ENCODE measurements at regions not wholly inside any gene's neighbourhood (a gene's known extent, or its start where the extent isn't known, plus 50 kb on each side); places are given as distances from the start of the nearest gene placed in this dataset.
"Not testable (repeated sequence)": the region's sequence is repeated elsewhere in the genome, so short reads cannot be mapped to it uniquely, and the experiment has no call there.

DNA sequence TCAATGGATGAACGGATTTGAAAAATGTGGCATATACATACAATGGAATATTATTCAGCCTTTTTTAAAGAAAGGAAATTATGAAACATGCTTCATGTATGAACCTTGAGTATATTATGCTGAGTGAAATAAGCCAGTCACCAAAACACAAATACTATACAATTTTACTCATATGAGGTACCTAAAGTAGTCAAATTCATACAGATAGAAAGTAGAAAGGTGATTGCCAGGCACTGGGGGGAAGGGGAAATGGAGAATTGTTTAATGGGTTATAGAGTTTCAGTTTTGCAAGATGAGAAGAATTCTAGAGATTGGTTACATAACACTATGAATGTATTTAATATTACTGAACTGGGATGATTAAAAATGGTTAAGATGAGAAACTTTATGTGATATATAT lies 171.4 kb downstream of the TMTC3 start:
- DNase-seq = peak; percentile 17

DNA sequence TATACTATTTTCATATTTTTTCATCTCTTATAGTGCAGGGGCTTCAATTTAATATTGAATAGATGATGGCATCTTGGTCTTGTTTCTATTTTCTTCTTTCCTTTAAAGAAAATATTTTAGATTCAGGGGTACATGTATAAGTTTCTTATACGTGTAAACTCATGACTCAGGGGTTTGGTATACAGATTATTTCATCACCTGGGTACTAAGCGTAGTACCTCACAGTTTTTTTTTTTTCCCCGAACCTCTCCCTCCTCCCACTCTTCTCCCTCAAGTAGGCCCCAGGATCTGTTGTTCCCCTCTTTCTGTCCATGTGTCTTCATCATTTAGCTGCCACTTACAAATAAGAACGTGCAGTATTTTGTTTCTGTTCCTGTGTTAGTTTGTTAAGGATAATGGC lies 172.6 kb downstream of the TMTC3 start:
- no peak for DNase-seq

DNA sequence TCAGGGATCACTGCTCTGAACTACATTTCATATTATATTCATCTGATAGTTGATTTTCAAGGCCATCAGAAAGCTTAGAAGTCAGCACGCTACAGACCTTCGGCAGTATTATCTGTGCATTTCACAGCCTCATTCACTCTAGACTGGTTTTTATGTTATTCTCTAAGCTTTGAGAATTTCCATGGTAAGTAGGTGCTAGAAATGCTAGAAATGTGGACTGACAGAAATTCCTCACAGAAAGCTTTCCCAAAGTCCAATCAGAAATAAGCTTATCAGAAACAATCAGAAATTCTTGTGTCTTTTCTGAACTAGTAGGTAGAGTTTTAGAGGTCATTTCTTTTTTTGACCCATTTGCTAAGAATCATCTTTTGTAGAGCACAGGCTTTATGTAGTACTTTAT lies 176.6 kb downstream of the TMTC3 start:
- DNase-seq = no peak

DNA sequence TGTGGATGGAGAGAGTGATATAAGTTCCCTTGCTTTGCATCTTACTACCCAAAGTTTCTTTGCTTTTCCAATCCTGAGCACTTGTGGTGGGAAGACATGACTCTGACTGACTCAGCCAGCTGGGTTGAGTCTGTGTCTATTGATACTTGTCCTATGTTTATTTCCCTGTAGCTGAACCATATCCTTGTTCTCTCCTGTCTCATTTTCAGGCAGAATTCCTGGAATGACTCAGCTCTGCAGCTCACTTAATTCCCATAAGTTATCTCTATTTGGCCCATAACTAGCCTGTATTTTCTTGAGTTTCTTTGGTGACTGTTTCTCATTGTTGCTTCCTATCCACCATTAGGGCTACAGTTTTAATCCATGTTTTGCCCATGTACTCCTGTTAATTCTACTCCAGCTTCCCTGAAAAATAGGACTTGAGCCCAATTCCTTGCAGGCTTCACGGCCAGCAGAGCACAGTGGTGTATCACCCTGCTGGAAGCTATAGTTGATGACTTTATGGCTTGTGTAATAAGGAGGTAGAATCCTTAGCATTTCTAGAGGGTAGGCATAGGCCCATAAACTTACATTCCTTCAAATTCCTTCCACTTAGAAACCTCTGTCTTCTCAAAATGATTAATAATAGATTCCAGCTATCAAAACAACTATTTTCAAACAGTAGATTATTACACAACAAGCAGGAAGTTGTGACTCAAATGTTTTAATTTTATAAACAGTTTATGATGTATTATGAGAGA lies 183.1 kb downstream of the TMTC3 start:
- DNase-seq = no peak

GRCh38 chr12:88325816-88326189 lies 183.7 kb downstream of the TMTC3 start:
- no peak for DNase-seq

DNA sequence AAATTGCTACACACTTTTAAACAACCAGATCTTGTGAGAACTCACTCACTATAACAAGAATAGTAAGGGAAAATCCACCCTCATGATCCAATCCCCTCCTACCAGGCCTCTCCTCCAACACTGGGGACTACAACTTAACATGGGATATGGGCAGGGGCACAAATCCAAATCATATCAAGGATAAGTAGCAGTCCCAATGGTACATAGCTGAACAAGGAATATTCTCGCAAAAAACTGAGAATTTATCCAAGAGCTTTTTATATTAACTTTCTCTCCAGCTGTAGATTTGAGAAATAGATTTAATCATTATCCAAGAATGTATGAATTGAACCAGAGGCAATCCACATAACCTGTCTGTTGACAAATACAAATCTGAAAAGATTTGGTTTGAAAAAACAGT lies 185.2 kb downstream of the TMTC3 start:
- no peak for DNase-seq

DNA sequence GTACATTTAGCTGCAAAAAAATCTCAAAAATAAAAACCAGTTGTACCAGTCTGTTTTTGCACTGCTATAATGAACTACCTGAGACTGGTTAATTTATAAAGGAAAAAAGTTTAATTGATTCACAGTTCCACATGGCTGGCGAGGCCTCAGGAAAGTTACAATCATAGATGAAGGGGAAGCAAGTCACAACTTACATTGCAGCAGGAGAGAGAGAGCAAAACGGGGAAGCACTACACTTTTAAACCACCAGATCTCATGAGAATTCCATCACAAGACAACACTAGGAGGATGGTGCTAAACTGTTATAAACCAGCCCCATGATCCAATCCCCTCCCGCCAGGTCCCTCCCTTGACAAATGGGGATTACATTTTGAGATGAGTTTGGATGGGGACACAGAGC lies 186.0 kb downstream of the TMTC3 start:
- no peak for DNase-seq

DNA sequence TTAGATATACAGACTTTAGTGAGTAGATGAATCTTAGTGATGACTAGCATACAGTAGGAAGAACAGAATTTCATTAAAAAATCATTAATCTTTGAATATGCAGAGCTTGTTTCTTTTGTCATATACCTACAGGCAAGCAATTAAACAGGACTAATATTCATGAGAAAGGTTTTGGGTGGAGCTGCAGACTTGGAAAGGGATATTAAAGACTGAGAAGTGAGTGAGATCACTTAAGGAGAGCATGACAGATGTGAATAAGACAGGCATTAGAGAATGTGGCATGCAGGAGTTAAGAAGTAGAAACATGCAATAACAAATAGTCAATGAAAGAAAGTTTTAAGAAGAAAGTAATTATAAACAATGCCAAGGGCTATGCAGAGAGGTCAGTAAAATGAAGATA lies 187.7 kb downstream of the TMTC3 start:
- DNase-seq = no peak

GRCh38 chr12:88334271-88334670 lies 192.2 kb downstream of the TMTC3 start:
- no peak for DNase-seq

- no peak for DNase-seq
Measured at GRCh38 chr12:88336076-88336739, 194.1 kb downstream of the TMTC3 start.

GRCh38 chr12:88338486-88338885 lies 196.4 kb downstream of the TMTC3 start:
- DNase-seq = no peak

DNA sequence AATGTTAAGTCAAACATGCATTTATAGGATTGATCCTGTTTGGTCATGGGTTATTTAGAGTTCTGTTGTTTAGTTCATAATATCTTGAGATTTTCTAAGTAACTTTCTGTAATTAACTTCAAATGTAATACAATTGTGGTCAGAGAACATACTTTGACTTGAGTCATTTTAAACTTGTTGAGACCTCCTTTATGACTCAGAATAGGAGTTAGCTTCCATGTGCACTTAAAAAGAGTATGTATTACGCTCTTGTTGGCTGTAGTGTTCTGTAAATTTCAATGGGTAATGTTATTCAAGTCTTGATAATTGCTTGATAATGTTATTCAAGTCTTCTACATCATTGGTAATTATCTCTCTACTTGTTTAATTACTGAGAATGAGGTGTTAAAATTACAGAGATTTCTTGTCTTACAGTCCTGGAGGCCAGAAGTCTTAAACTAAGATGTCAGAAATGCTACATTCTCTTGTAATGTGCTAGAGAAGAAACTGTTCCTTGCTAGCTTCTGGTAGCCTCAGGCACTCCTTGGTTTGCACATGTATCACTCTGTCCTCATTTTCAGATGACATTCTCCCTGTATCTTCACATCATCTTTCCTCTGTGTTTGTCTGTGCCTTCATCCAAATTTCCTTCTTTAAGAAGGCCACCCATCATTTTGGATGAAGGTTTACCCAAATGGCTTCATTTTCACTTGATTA lies 197.3 kb downstream of the TMTC3 start:
- peak; percentile 29 for DNase-seq

- DNase-seq = no peak
Measured at GRCh38 chr12:88339966-88340365, 197.9 kb downstream of the TMTC3 start.

- DNase-seq = no peak
Measured at GRCh38 chr12:88342251-88342806, 200.2 kb downstream of the TMTC3 start.

GRCh38 chr12:88351146-88351545 lies 209.0 kb downstream of the TMTC3 start:
- DNase-seq = no peak

DNA sequence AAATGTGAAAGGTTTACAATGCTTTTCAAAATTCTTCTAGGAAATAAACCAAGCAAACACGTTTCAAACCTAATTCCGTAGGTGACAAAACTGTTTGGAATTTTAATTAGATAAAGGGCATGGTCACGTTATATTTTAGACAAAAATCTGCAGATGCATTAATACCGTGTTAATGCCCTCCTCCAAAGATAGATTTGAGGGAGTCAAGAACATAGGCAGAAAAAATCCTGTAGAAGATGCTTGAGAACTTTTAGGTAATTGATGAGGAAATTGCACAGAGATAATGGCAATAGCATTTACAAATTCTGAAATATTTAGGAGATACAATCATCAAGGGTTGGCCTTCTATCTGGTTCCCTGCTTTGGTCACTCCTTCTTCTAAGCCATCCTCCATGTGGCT lies 212.6 kb downstream of the TMTC3 start:
- no peak for DNase-seq

GRCh38 chr12:88360343-88360742 lies 218.2 kb downstream of the TMTC3 start:
- no peak for DNase-seq

GRCh38 chr12:88361493-88361892 lies 218.8 kb downstream of the KITLG start:
- DNase-seq = no peak

- no peak for DNase-seq
Measured at GRCh38 chr12:88362439-88362838, 217.8 kb downstream of the KITLG start.

GRCh38 chr12:88365403-88365802 lies 214.9 kb downstream of the KITLG start:
- no peak for DNase-seq

DNA sequence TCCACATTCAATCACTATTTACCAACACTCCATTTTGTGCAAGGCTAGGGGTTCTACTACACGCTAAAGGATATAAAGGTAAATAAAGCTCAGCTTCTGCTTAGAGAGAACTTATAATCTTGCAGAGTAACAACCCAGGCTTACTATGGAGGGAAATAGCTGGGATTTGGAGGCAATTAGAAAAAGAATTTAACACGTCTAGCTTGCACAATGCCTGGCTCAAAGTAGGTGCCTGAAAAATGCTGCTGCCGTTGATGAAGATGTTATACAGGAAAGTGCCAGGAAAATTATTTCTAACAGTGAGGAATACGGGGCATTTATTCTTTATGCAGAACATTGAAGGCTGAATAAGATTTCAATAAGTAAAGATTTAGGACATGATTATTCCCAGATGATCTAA lies 214.2 kb downstream of the KITLG start:
- DNase-seq = no peak

DNA sequence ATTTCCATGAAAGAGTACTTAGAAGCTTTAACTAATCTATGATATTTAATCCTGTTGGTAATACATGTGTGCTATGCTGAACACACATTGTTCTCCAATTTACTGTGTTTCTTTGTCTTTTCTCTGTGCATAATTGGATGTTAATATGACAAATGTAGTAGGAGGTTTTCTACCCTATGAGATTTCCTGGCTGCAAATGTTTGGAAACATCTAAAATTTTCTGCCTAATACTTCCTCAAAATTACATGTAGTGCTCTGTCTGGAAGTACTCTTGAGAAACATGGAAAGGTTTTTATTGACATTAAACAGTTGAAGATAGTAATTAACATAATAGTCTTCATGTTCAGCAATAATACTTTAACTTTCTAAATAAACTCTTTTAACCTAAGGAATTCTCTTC lies 213.0 kb downstream of the KITLG start:
- DNase-seq = no peak

DNA sequence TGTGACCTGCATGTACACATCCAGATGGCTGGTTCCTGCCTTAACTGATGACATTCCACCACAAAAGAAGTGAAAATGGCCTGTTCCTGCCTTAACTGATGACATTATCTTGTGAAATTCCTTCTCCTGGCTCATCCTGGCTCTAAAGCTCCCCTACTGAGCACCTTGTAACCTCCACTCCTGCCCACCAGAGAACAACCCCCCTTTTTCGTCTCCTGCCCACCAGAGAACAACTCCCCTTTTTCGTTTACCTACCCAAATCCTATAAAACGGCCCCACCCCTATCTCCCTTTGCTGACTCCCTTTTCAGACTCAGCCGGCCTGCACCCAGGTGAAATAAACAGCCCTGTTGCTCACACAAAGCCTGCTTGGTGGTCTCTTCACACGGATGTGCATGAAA lies 212.2 kb downstream of the KITLG start:
- not testable (repeated sequence) for DNase-seq
